Neural cell (in vitro differentiated cells): ENCODE measurements at regions not wholly inside any gene's neighbourhood (a gene's known extent, or its start where the extent isn't known, plus 50 kb on each side); places are given as distances from the start of the nearest gene placed in this dataset.

ENCODE experiments used
- H2AFZ ChIP-seq: fragments of 200-600, 300-800 bp; sonication (generic), shearing (Covaris generic); 2 replicates; pipeline ENCODE4 v1.6.0; 2014; ENCODE audit warnings: low read depth, mild to moderate bottlenecking, antibody characterized with exemption, low read length, moderate library complexity
- H3F3A ChIP-seq: fragments of 200-600 bp; shearing (Covaris generic); 2 replicates; pipeline ENCODE4 v1.6.1; 2016; ENCODE audit warnings: mild to moderate bottlenecking, moderate library complexity, mixed read lengths, antibody characterized with exemption, low read length; ENCODE audit not compliant: insufficient read depth, poor library complexity, severe bottlenecking
- H3K27ac ChIP-seq: fragments of 200-600, 300-800 bp; sonication (generic), shearing (Covaris generic); 2 replicates; pipeline ENCODE4 v1.5.1; 2014; ENCODE audit warnings: mild to moderate bottlenecking, low read length, moderate library complexity
- H3K27me3 ChIP-seq: fragments of 300-800, 200-600 bp; sonication (generic), shearing (Covaris generic); 2 replicates; pipeline ENCODE4 v1.6.0; 2014; ENCODE audit warnings: mild to moderate bottlenecking, low read depth, low read length, moderate library complexity; ENCODE audit not compliant: insufficient read depth
- H3K36me3 ChIP-seq: fragments of 300-800, 200-600 bp; sonication (generic), shearing (Covaris generic); 2 replicates; pipeline ENCODE4 v1.5.1; 2014; ENCODE audit warnings: mild to moderate bottlenecking, antibody characterized with exemption, low read length, moderate library complexity; ENCODE audit not compliant: insufficient read depth
- H3K4me2 ChIP-seq: fragments of 300-800, 200-600 bp; sonication (generic), shearing (Covaris generic); 2 replicates; pipeline ENCODE4 v1.6.0; 2014; ENCODE audit warnings: mild to moderate bottlenecking, low read length
- H3K4me3 ChIP-seq: fragments of 300-800, 200-600 bp; sonication (generic), shearing (Covaris generic); 2 replicates; pipeline ENCODE4 v1.5.1; 2014; ENCODE audit warnings: mild to moderate bottlenecking, low read length, moderate library complexity
- H3K79me2 ChIP-seq: fragments of 200-600 bp; shearing (Covaris generic); replicated peaks from 2 replicates; pipeline ENCODE4 v1.6.0; 2014; ENCODE audit warnings: mild to moderate bottlenecking, low read length, moderate library complexity; ENCODE audit not compliant: insufficient read depth
- H3K9ac ChIP-seq: fragments of 300-800, 200-600 bp; sonication (generic), shearing (Covaris generic); 2 replicates; pipeline ENCODE4 v1.6.1; 2016; ENCODE audit warnings: mild to moderate bottlenecking, low read length, mixed read lengths
- H3K9me2 ChIP-seq: fragments of 200-600 bp; shearing (Covaris generic); 2 replicates; pipeline ENCODE4 v1.6.1; 2016; ENCODE audit warnings: mild to moderate bottlenecking, low read length, mixed read lengths; ENCODE audit not compliant: insufficient read depth
- H3K9me3 ChIP-seq: fragments of 200-600, 300-800 bp; sonication (generic), shearing (Covaris generic); 2 replicates; pipeline ENCODE4 v1.6.1; 2016; ENCODE audit warnings: mild to moderate bottlenecking, mixed run types, low read length, moderate library complexity, mixed read lengths
- H4K20me1 ChIP-seq: fragments of 200-600 bp; shearing (Covaris generic); 2 replicates; pipeline ENCODE4 v1.6.1; 2016; ENCODE audit warnings: mild to moderate bottlenecking, mixed run types; ENCODE audit not compliant: insufficient read depth
- CTCF ChIP-seq: fragments of 450-650 bp; IDR thresholded peaks from 2 replicates; pipeline ENCODE4 v1.5.1; 2014; ENCODE audit warnings: antibody characterized with exemption, mild to moderate bottlenecking, moderate library complexity; ENCODE audit not compliant: poor library complexity, severe bottlenecking
- EP300 ChIP-seq: fragments of 450-650 bp; conservative IDR thresholded peaks from 2 replicates; pipeline ENCODE4 v1.6.1; 2014; ENCODE audit warnings: antibody characterized with exemption, mild to moderate bottlenecking, moderate library complexity; ENCODE audit not compliant: poor library complexity, severe bottlenecking
- EZH2 ChIP-seq: fragments of 200-600, 300-800 bp; shearing (Covaris generic), sonication (generic); IDR thresholded peaks from 2 replicates; pipeline ENCODE4 v1.6.1; 2014; ENCODE audit warnings: antibody characterized with exemption, low read length, borderline replicate concordance, mild to moderate bottlenecking; ENCODE audit not compliant: insufficient read depth, poor library complexity, severe bottlenecking
- MXI1 ChIP-seq: fragments of 450-650 bp; conservative IDR thresholded peaks from 2 replicates; pipeline ENCODE4 v1.6.1; 2014; ENCODE audit warnings: antibody characterized with exemption, mild to moderate bottlenecking; ENCODE audit not compliant: poor library complexity, severe bottlenecking
- POLR2AphosphoS5 ChIP-seq: IDR thresholded peaks from 2 replicates; pipeline ENCODE4 v1.6.1; 2012
- RAD21 ChIP-seq: fragments of 450-650 bp; conservative IDR thresholded peaks from 2 replicates; pipeline ENCODE4 v1.6.1; 2014; ENCODE audit warnings: antibody characterized with exemption, mild to moderate bottlenecking, moderate library complexity
- REST ChIP-seq: IDR thresholded peaks from 2 replicates; pipeline ENCODE4 v1.6.1; 2012; ENCODE audit warnings: borderline replicate concordance
- SMC3 ChIP-seq: fragments of 450-650 bp; conservative IDR thresholded peaks from 2 replicates; pipeline ENCODE4 v1.6.1; 2014; ENCODE audit warnings: antibody characterized with exemption, mild to moderate bottlenecking, moderate library complexity; ENCODE audit not compliant: poor library complexity
- TAF1 ChIP-seq: IDR thresholded peaks from 2 replicates; pipeline ENCODE4 v1.6.1; 2012; ENCODE audit warnings: low read depth

DNA sequence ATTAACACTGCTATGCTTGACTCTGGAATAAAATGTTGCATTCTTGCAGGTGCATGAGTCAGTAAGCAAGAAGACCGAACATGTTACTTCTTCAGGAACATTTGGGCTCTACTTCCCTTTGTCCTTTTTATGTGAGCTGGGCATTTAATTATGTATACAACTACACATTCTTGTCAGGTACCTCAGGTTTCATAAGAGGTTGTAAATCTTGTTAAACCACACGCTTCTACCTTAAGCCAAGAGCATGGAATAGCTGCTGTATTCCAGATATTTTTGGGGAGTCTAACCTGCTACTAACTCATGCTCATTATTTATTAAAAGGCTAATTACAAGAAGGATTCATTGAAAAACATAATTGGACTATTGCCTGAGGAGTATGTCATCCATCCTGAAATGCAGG is 414.2 kb upstream of the KLF6 start:
- no peaks in the 10 kb centered on the region for H3F3A ChIP-seq
- H3K9me2 ChIP-seq = no peaks in the 10 kb centered on the region
- H2AFZ ChIP-seq = no peak overlapping the region
- no peaks in the 10 kb centered on the region for H3K79me2 ChIP-seq
- H3K4me3 ChIP-seq = no peak overlapping the region
- no peaks in the 10 kb centered on the region for H4K20me1 ChIP-seq
- H3K4me2 ChIP-seq = no peak overlapping the region
- H3K27ac ChIP-seq = no peak overlapping the region
- no peaks in the 10 kb centered on the region for H3K9me3 ChIP-seq
- TF ChIP-seq EP300 = no peak
- no peak for TF ChIP-seq EZH2
- TF ChIP-seq CTCF = no peak
- TF ChIP-seq REST = no peak
- TF ChIP-seq TAF1 = no peak
- no peak for TF ChIP-seq SMC3
- no peak for TF ChIP-seq MXI1
- no peak for TF ChIP-seq POLR2AphosphoS5
- no peak for TF ChIP-seq RAD21
- H3K27me3 ChIP-seq = no peaks in the 10 kb centered on the region
- H3K9ac ChIP-seq = no peak overlapping the region
- no peaks in the 10 kb centered on the region for H3K36me3 ChIP-seq

GRCh38 chr10:4198216-4198615 is 413.2 kb upstream of the KLF6 start:
- Histone ChIP-seq H3K27me3 (no peaks in the 10 kb centered on the region), H3K9ac (no peak overlapping the region), H3K9me2 (no peaks in the 10 kb centered on the region), H3K36me3 (no peaks in the 10 kb centered on the region), H2AFZ (no peak overlapping the region), H3K4me3 (no peak overlapping the region), H3K27ac (no peak overlapping the region), H3K9me3 (no peaks in the 10 kb centered on the region), H4K20me1 (no peaks in the 10 kb centered on the region), H3K79me2 (no peaks in the 10 kb centered on the region), H3K4me2 (no peak overlapping the region), H3F3A (no peaks in the 10 kb centered on the region)
- no peak for TF ChIP-seq SMC3
- no peak for TF ChIP-seq CTCF
- TF ChIP-seq POLR2AphosphoS5 = no peak
- TF ChIP-seq MXI1 = no peak
- no peak for TF ChIP-seq EZH2
- TF ChIP-seq EP300 = no peak
- no peak for TF ChIP-seq TAF1
- no peak for TF ChIP-seq RAD21
- no peak for TF ChIP-seq REST
